ENCODE measurements at regions not wholly inside any gene's neighbourhood (a gene's known extent, or its start where the extent isn't known, plus 50 kb on each side); places are given as distances from the start of the nearest gene placed in this dataset.

- ATAC-seq (ENCODE audit: insufficient read depth, low read depth), result no peak
- H3K9me3 ChIP-seq (ENCODE audit: insufficient read depth, low read length, severe bottlenecking), result no peaks in the 10 kb centered on the region
Observed at GRCh38 chr18:22790545-22791309, 142.4 kb upstream of the RBBP8 start.

GRCh38 chr18:22791310-22791610 is 141.9 kb upstream of the RBBP8 start:
- DNase-seq (no peak), ATAC-seq (ENCODE audit: insufficient read depth, low read depth) (no peak)
- Histone ChIP-seq H3K79me2 (ENCODE audit: insufficient read depth, low read length) (no peaks in the 10 kb centered on the region), H3K36me3 (ENCODE audit: insufficient read depth, low read length) (no peaks in the 10 kb centered on the region), H3K9ac (ENCODE audit: low read depth, low read length) (no peak overlapping the region), H3K4me2 (ENCODE audit: insufficient read depth, low read length) (no peak overlapping the region), H3K4me1 (ENCODE audit: insufficient read depth, low read length) (no peaks in the 10 kb centered on the region), H3K9me3 (ENCODE audit: insufficient read depth, low read length, severe bottlenecking) (no peaks in the 10 kb centered on the region), H4K20me1 (ENCODE audit: insufficient read depth, low read length) (no peaks in the 10 kb centered on the region), H3K27me3 (ENCODE audit: insufficient read depth, low read length, poor library complexity) (peaks cover 18% of the 10 kb centered on the region), H3K27ac (ENCODE audit: low read length) (no peak overlapping the region), H3K4me3 (ENCODE audit: low read depth in 1 of 2, low read length in 2 of 2) (no peak overlapping the region), H2AFZ (ENCODE audit: low read depth, low read length) (no peak overlapping the region)
- TF ChIP-seq EZH2 (IDR thresholded peaks at IDR 0.05; ENCODE audit: borderline replicate concordance, low read depth, low read length, severe bottlenecking) (no peak), CTCF (IDR thresholded peaks at IDR 0.05; ENCODE audit: borderline replicate concordance, extremely low read depth, low read length, poor library complexity, severe bottlenecking) (no peak)

More at GRCh38 chr18:22790545-22791309, 142.4 kb upstream of the RBBP8 start:
- no peaks in the 10 kb centered on the region for H4K20me1 ChIP-seq (ENCODE audit: insufficient read depth, low read length)
- H2AFZ ChIP-seq (ENCODE audit: low read depth, low read length), result no peak overlapping the region
- H3K4me2 ChIP-seq (ENCODE audit: insufficient read depth, low read length), result no peak overlapping the region
- no peak overlapping the region for H3K27ac ChIP-seq (ENCODE audit: low read length)
- no peaks in the 10 kb centered on the region for H3K4me1 ChIP-seq (ENCODE audit: insufficient read depth, low read length)
- no peaks in the 10 kb centered on the region for H3K36me3 ChIP-seq (ENCODE audit: insufficient read depth, low read length)
- no peak for DNase-seq
- H3K79me2 ChIP-seq (ENCODE audit: insufficient read depth, low read length), result no peaks in the 10 kb centered on the region
- no peak for TF ChIP-seq EZH2 (IDR thresholded peaks at IDR 0.05; ENCODE audit: borderline replicate concordance, low read depth, low read length, severe bottlenecking)
- TF ChIP-seq CTCF (IDR thresholded peaks at IDR 0.05; ENCODE audit: borderline replicate concordance, extremely low read depth, low read length, poor library complexity, severe bottlenecking), result no peak
- no peak overlapping the region for H3K9ac ChIP-seq (ENCODE audit: low read depth, low read length)
- no peak overlapping the region for H3K4me3 ChIP-seq (ENCODE audit: low read depth in 1 of 2, low read length in 2 of 2)
- H3K27me3 ChIP-seq (ENCODE audit: insufficient read depth, low read length, poor library complexity), result peaks cover 18% of the 10 kb centered on the region

GRCh38 chr18:22796113-22796512 is 137.0 kb upstream of the RBBP8 start:
- Histone ChIP-seq H2AFZ (ENCODE audit: low read depth, low read length) (no peak overlapping the region), H3K79me2 (ENCODE audit: insufficient read depth, low read length) (no peaks in the 10 kb centered on the region), H4K20me1 (ENCODE audit: insufficient read depth, low read length) (no peaks in the 10 kb centered on the region), H3K36me3 (ENCODE audit: insufficient read depth, low read length) (no peaks in the 10 kb centered on the region), H3K4me2 (ENCODE audit: insufficient read depth, low read length) (no peak overlapping the region), H3K4me3 (ENCODE audit: low read depth in 1 of 2, low read length in 2 of 2) (no peak overlapping the region), H3K27me3 (ENCODE audit: insufficient read depth, low read length, poor library complexity) (peaks cover 5% of the 10 kb centered on the region), H3K9ac (ENCODE audit: low read depth, low read length) (no peak overlapping the region), H3K4me1 (ENCODE audit: insufficient read depth, low read length) (no peaks in the 10 kb centered on the region), H3K9me3 (ENCODE audit: insufficient read depth, low read length, severe bottlenecking) (no peaks in the 10 kb centered on the region), H3K27ac (ENCODE audit: low read length) (no peak overlapping the region)
- TF ChIP-seq EZH2 (IDR thresholded peaks at IDR 0.05; ENCODE audit: borderline replicate concordance, low read depth, low read length, severe bottlenecking) (no peak), CTCF (IDR thresholded peaks at IDR 0.05; ENCODE audit: borderline replicate concordance, extremely low read depth, low read length, poor library complexity, severe bottlenecking) (no peak)
- DNase-seq (no peak), ATAC-seq (ENCODE audit: insufficient read depth, low read depth) (no peak)

Measured in DND-41 (cell line).